Small intestine (tissue), 7 donors: ENCODE measurements at regions not wholly inside any gene's neighbourhood (a gene's known extent, or its start where the extent isn't known, plus 50 kb on each side); places are given as distances from the start of the nearest gene placed in this dataset.

Source experiments
- DNase-seq, 2 donors: peaks; one replicate each; pipeline versions ENCODE4 v3.0.0 to v3.0.0-alpha.2; 2013
- FAIRE-seq: peaks from 2 replicates; lab custom pipeline; 2012; peaks lifted over from hg19 to GRCh38; lab: Jason Lieb, UNC
- H3K27ac ChIP-seq, 3 donors: one replicate each; pipeline ENCODE4 v1.5.1; 2013; ENCODE audit warnings: low read length in 2 of 3, mild to moderate bottlenecking in 2 of 3, control low read depth in 1 of 3, inconsistent platforms in 1 of 3, low read depth in 1 of 3, moderate library complexity in 1 of 3
- H3K27me3 ChIP-seq, 3 donors: one replicate each; pipeline ENCODE4 v1.6.1; 2013; ENCODE audit warnings: low read length in 3 of 3, inconsistent platforms in 1 of 3; ENCODE audit not compliant: control insufficient read depth in 3 of 3, insufficient read depth in 3 of 3
- H3K36me3 ChIP-seq, 3 donors: one replicate each; pipeline ENCODE4 v1.6.1; 2013; ENCODE audit warnings: low read length in 3 of 3, inconsistent platforms in 1 of 3, low read depth in 1 of 3, mild to moderate bottlenecking in 1 of 3, moderate library complexity in 1 of 3; ENCODE audit not compliant: control insufficient read depth in 3 of 3, insufficient read depth in 2 of 3
- H3K4me1 ChIP-seq, 3 donors: one replicate each; pipeline ENCODE4 v1.6.1; 2013; ENCODE audit warnings: low read length in 2 of 3, inconsistent platforms in 1 of 3, low read depth in 1 of 3, mild to moderate bottlenecking in 1 of 3, moderate library complexity in 1 of 3; ENCODE audit not compliant: control insufficient read depth in 3 of 3, insufficient read depth in 2 of 3
- H3K4me3 ChIP-seq, 3 donors: one replicate each; pipeline ENCODE4 v1.5.1; 2013; ENCODE audit warnings: low read length in 3 of 3, control low read depth in 1 of 3, inconsistent platforms in 1 of 3, low read depth in 1 of 3, mild to moderate bottlenecking in 1 of 3, moderate library complexity in 1 of 3
- H3K9me3 ChIP-seq, 2 donors: one replicate each; pipeline ENCODE4 v1.6.1; 2013; ENCODE audit warnings: low read depth in 1 of 2, low read length in 1 of 2; ENCODE audit not compliant: control insufficient read depth in 2 of 2, insufficient read depth in 1 of 2
- WGBS, 3 donors: extraction: QIAGEN DNeasy Blood & Tissue Kit; methylation state at CpG; one replicate each; pipeline ENCODE4 v1.1.7; 2013; 5-methylcytosine and 5-hydroxymethylcytosine counted together
- donor health status: healthy with polysubstance abuse.
- donor health status: control.
- donor health status: control.
- donor health status: Bipolar disorder and iron deficiency.
- donor health status: healthy.

DNA sequence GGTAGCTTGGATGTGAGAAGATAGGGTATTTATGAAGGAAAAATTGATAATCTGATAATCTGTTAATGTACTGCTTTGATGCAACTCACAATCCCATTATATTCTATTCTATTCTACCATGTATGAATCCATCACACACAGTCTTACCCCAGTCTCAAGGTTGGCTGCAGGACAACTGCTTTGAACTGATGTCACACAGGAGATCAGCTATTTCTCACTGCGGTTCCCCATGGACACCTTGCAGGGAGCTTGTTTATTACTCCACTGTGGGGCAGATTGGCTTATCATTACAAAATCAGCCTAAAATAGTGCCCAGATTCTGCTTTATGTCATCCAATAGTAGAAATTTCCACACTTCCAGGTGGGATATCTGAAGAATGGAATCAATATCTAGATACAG is 61.0 kb upstream of the HS3ST5 start:
- Histone ChIP-seq H3K9me3 (no peaks in the 10 kb centered on the region), H3K27me3 (no peaks in the 10 kb centered on the region), H3K27ac (no peak overlapping the region), H3K36me3 (no peaks in the 10 kb centered on the region), H3K4me1 (no peaks in the 10 kb centered on the region), H3K4me3 (no peak overlapping the region)
- WGBS, 3 donors, result 78 to 83% (median 78%) methylated on average over 1 of the region's 1 CpG
- FAIRE-seq (no peak), DNase-seq (no peak)

GRCh38 chr6:114398481-114398880 is 55.7 kb upstream of the HS3ST5 start:
- WGBS, 3 donors, result 26 to 46% (median 34%) methylated on average over 2 of the region's 2 CpGs
- H3K4me1 ChIP-seq, result no peaks in the 10 kb centered on the region
- H3K4me3 ChIP-seq, result no peak overlapping the region
- H3K27me3 ChIP-seq, result no peaks in the 10 kb centered on the region
- no peaks in the 10 kb centered on the region for H3K9me3 ChIP-seq
- DNase-seq, result no peak
- FAIRE-seq, result no peak
- H3K36me3 ChIP-seq, result no peaks in the 10 kb centered on the region
- H3K27ac ChIP-seq, result no peak overlapping the region
